IMR-90 (cell line): ENCODE measurements at regions not wholly inside any gene's neighbourhood (a gene's known extent, or its start where the extent isn't known, plus 50 kb on each side); places are given as distances from the start of the nearest gene placed in this dataset.

Experiments used
- ATAC-seq: fragments of 200-7000 bp; cut with Tn5 transposase; 2 replicates; pipeline ENCODE4 v1.9.1; 2020; ENCODE audit warnings: low read depth, mild to moderate bottlenecking, moderate library complexity
- BruUV-seq: library from RNA; stranded (reverse); fragments of 400-500 nt; replicated peaks from 2 replicates; lab custom pipeline; 2021; lab: Mats Ljungman, UMichigan
- CTCF ChIA-PET: fragments of 300-600 bp; formaldehyde crosslinking; extraction: SDS; loops from one replicate; lab custom pipeline; 2021; ENCODE audit warnings: antibody characterized with exemption; lab: Yijun Ruan, JAX
- POLR2A ChIA-PET: fragments of 300-600 bp; sonication (Branson Sonifier 250); formaldehyde crosslinking; loops from one replicate; lab custom pipeline; 2022; ENCODE audit warnings: antibody characterized with exemption; ENCODE audit not compliant: unreplicated experiment; lab: Charles Lee
- DNase-seq: peaks from one replicate; pipeline ENCODE4 v3.0.0; 2013
- H2AFZ ChIP-seq: replicated peaks from 2 replicates; pipeline ENCODE3; 2013; ENCODE audit warnings: low read length, mild to moderate bottlenecking; ENCODE audit not compliant: poor library complexity
- H2AK5ac ChIP-seq: 2 replicates; pipeline ENCODE4 v1.6.1; 2013; ENCODE audit warnings: low read depth, low read length, inconsistent platforms
- H2AK9ac ChIP-seq: replicated peaks from 2 replicates; pipeline ENCODE3; 2013; ENCODE audit warnings: mild to moderate bottlenecking, low read depth, low read length, moderate library complexity; ENCODE audit not compliant: poor library complexity
- H2BK120ac ChIP-seq: 2 replicates; pipeline ENCODE4 v1.6.1; 2013; ENCODE audit warnings: low read depth, low read length, inconsistent platforms
- H2BK15ac ChIP-seq: 3 replicates; pipeline ENCODE4 v1.6.1; 2013; ENCODE audit warnings: low read depth, low read length, inconsistent platforms
- H2BK20ac ChIP-seq: 2 replicates; pipeline ENCODE4 v1.6.1; 2013; ENCODE audit warnings: low read depth, mild to moderate bottlenecking, inconsistent platforms, low read length, moderate library complexity
- H2BK5ac ChIP-seq: 2 replicates; pipeline ENCODE4 v1.6.1; 2013; ENCODE audit warnings: mild to moderate bottlenecking, low read depth, low read length, inconsistent platforms; ENCODE audit not compliant: poor library complexity, severe bottlenecking
- H3K14ac ChIP-seq: replicated peaks from 2 replicates; pipeline ENCODE4 v1.6.1; 2013; ENCODE audit warnings: low read depth, low read length, inconsistent platforms
- H3K18ac ChIP-seq: 2 replicates; pipeline ENCODE4 v1.6.1; 2013; ENCODE audit warnings: low read depth, low read length, control low read depth
- H3K23ac ChIP-seq: 2 replicates; pipeline ENCODE4 v1.6.1; 2013; ENCODE audit warnings: low read depth, low read length, inconsistent platforms
- H3K27ac ChIP-seq: 2 replicates; pipeline ENCODE4 v1.5.1; 2013; ENCODE audit warnings: mild to moderate bottlenecking, control low read depth, low read length; ENCODE audit not compliant: insufficient read depth
- H3K27me3 ChIP-seq: 2 replicates; pipeline ENCODE4 v1.6.1; 2013; ENCODE audit warnings: low read length; ENCODE audit not compliant: control insufficient read depth, insufficient read depth
- H3K36me3 ChIP-seq: 2 replicates; pipeline ENCODE4 v1.6.1; 2013; ENCODE audit warnings: low read length, mixed read lengths; ENCODE audit not compliant: control insufficient read depth, insufficient read depth
- H3K4ac ChIP-seq: 2 replicates; pipeline ENCODE4 v1.6.1; 2013; ENCODE audit warnings: low read depth, low read length, inconsistent platforms
- H3K4me1 ChIP-seq: 2 replicates; pipeline ENCODE4 v1.6.1; 2013; ENCODE audit warnings: low read length, mixed read lengths; ENCODE audit not compliant: control insufficient read depth, insufficient read depth
- H3K4me2 ChIP-seq: 2 replicates; pipeline ENCODE4 v1.6.1; 2013; ENCODE audit warnings: low read depth, mild to moderate bottlenecking, control low read depth, low read length, moderate library complexity
- H3K4me3 ChIP-seq: 2 replicates; pipeline ENCODE4 v1.5.1; 2013; ENCODE audit warnings: low read depth, mild to moderate bottlenecking, control low read depth, low read length, moderate library complexity; ENCODE audit not compliant: insufficient read depth
- H3K56ac ChIP-seq: 2 replicates; pipeline ENCODE4 v1.6.1; 2013; ENCODE audit warnings: low read length, inconsistent platforms; ENCODE audit not compliant: insufficient read depth; ENCODE audit errors: extremely low read depth
- H3K79me1 ChIP-seq, 2 experiments: 2 replicates each; pipeline ENCODE4 v1.6.1; 2013; ENCODE audit warnings: low read length in 2 of 2, inconsistent platforms in 1 of 2, low read depth in 1 of 2
- H3K9ac ChIP-seq: 2 replicates; pipeline ENCODE4 v1.6.1; 2013; ENCODE audit warnings: low read depth, low read length, control low read depth
- H3K9me1 ChIP-seq: 2 replicates; pipeline ENCODE4 v1.6.1; 2013; ENCODE audit warnings: low read length, inconsistent platforms; ENCODE audit not compliant: insufficient read depth
- H3K9me3 ChIP-seq: 2 replicates; pipeline ENCODE4 v1.6.1; 2013; ENCODE audit warnings: low read length; ENCODE audit not compliant: control insufficient read depth, insufficient read depth
- H4K20me1 ChIP-seq: 2 replicates; pipeline ENCODE4 v1.6.1; 2013; ENCODE audit warnings: low read length, inconsistent platforms; ENCODE audit not compliant: insufficient read depth
- H4K5ac ChIP-seq: 2 replicates; pipeline ENCODE4 v1.6.1; 2013; ENCODE audit warnings: mild to moderate bottlenecking, low read depth, low read length, control low read depth
- H4K8ac ChIP-seq, 2 experiments: 2 replicates each; pipeline ENCODE4 v1.6.1; 2013; ENCODE audit warnings: low read depth in 2 of 2, low read length in 2 of 2, control low read depth in 1 of 2, inconsistent platforms in 1 of 2
- H4K91ac ChIP-seq: 2 replicates; pipeline ENCODE4 v1.6.1; 2013; ENCODE audit warnings: low read depth, low read length, inconsistent platforms; ENCODE audit not compliant: insufficient read depth
- BHLHE40 ChIP-seq: fragments of 150-350 bp; IDR thresholded peaks from 2 replicates; pipeline ENCODE4 v1.6.1; 2016; ENCODE audit warnings: mild to moderate bottlenecking, low read depth, low read length
- CEBPB ChIP-seq: IDR thresholded peaks from 2 replicates; pipeline ENCODE4 v1.6.1; 2012; ENCODE audit warnings: low read depth, low read length, improper control_type of control experiment
- CHD1 ChIP-seq: IDR thresholded peaks from 2 replicates; pipeline ENCODE4 v1.6.1; 2012; ENCODE audit warnings: low read depth, low read length, improper control_type of control experiment
- FOS ChIP-seq: fragments of 150-350 bp; IDR thresholded peaks from 2 replicates; pipeline ENCODE4 v1.6.1; 2016; ENCODE audit warnings: low read depth, low read length
- MAFK ChIP-seq: IDR thresholded peaks from 2 replicates; pipeline ENCODE4 v1.6.1; 2012; ENCODE audit warnings: low read depth, low read length, improper control_type of control experiment
- MXI1 ChIP-seq: IDR thresholded peaks from 2 replicates; pipeline ENCODE4 v1.6.1; 2012; ENCODE audit warnings: low read depth, mild to moderate bottlenecking, low read length, moderate library complexity, borderline replicate concordance
- NFE2L2 ChIP-seq: fragments of 150-350 bp; IDR thresholded peaks from 2 replicates; pipeline ENCODE4 v1.6.1; 2016; ENCODE audit warnings: low read depth, mild to moderate bottlenecking, low read length
- POLR2A ChIP-seq: IDR thresholded peaks from 2 replicates; pipeline ENCODE4 v1.6.1; 2012; ENCODE audit warnings: mild to moderate bottlenecking, low read depth, low read length
- RCOR1 ChIP-seq: IDR thresholded peaks from 2 replicates; pipeline ENCODE4 v1.6.1; 2012; ENCODE audit warnings: mild to moderate bottlenecking, low read length, improper control_type of control experiment; ENCODE audit not compliant: insufficient replicate concordance
- RFX5 ChIP-seq: IDR thresholded peaks from 2 replicates; pipeline ENCODE4 v1.8.0; 2012; ENCODE audit warnings: low read depth, mild to moderate bottlenecking, low read length, moderate library complexity
- WGBS, 2 experiments: methylation state at CpG; one replicate each; pipeline versions ENCODE4 v1.1.5 to v1.1.7; 2013; ENCODE audit warnings: missing lambda C conversion rate in 2 of 2; ENCODE audit not compliant: insufficient read length in 1 of 2; ENCODE audit errors: extremely low coverage in 2 of 2; 5-methylcytosine and 5-hydroxymethylcytosine counted together
- dilution Hi-C: fragments of 300-500 bp; cut with HindIII; formaldehyde crosslinking; loops from one replicate; pipeline ENCODE4 v1.14.3; 2018; ENCODE audit warnings: low sequenced_read_pairs; ENCODE audit not compliant: unreplicated experiment
- in situ Hi-C: fragments of 300-500 bp; cut with MboI; formaldehyde crosslinking; loops from 3 replicates; pipeline ENCODE4 v1.14.3; 2019; ENCODE audit warnings: low sequenced_read_pairs, inconsistent platforms, mixed read lengths
- intact Hi-C: fragments of 100-400 bp; cut with micrococcal nuclease; formaldehyde crosslinking; loops from 2 replicates; pipeline ENCODE4 v1.10.0; 2022
- TF ChIP-seq, protein P1 (sequence below): fragments of 150-350 bp; IDR thresholded peaks from 2 replicates; pipeline ENCODE4 v1.6.1; 2017; ENCODE audit warnings: mild to moderate bottlenecking, antibody characterized with exemption, low read length, low read depth
- TF ChIP-seq, protein P2 (sequence below): fragments of 150-350 bp; IDR thresholded peaks from 2 replicates; pipeline ENCODE4 v1.6.1; 2016; ENCODE audit warnings: low read depth, mild to moderate bottlenecking, low read length, moderate library complexity, borderline replicate concordance
- TF ChIP-seq, protein P3 (sequence below): conservative IDR thresholded peaks from 2 replicates; pipeline ENCODE4 v1.5.1; 2012; ENCODE audit warnings: mild to moderate bottlenecking, low read depth, low read length, improper control_type of control experiment

DNA sequence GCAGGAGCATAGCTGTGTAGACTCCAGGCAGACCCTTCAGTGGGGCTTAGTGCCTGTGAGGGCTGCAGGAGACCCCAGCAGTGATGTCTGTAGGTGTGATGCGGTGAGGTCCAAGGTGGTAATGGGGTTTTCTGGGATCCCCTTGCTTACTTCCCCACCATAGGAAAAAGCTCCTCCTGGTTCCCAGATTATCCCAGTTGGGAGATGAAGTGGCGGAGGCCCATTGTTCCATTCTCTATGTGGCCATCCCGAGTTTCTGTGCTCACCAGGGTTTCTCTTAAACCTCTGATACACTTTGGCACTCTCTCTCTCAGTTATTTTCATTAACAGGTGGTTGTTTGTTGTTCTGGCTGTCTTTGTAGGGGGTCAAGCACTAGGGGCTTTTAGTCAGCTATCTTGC lies 146.7 kb upstream of the IGF1R start:
- Histone ChIP-seq H4K8ac (no peak overlapping the region), H3K4ac (no peak overlapping the region), H2BK20ac (no peak overlapping the region), H3K9me1 (peaks cover 3% of the 10 kb centered on the region; the same call in 1 of the 2 replicates), H2AK5ac (no peak overlapping the region), H3K4me1 (peaks cover 18% of the 10 kb centered on the region; the same call in 1 of the 2 replicates), H2AFZ (no peak overlapping the region), H2AK9ac (no peak overlapping the region), H3K9me3 (peaks cover 4% of the 10 kb centered on the region; the same call in 1 of the 2 replicates), H2BK120ac (no peak overlapping the region), H4K91ac (no peak overlapping the region), H3K56ac (no peak overlapping the region), H3K27me3 (peaks cover 18% of the 10 kb centered on the region; the same call in 1 of the 2 replicates), H3K9ac (no peak overlapping the region), H3K36me3 (no peaks in the 10 kb centered on the region), H3K4me2 (no peak overlapping the region), H3K27ac (no peak overlapping the region), H2BK15ac (no peak overlapping the region), H2BK5ac (no peak overlapping the region), H4K5ac (no peak overlapping the region), H3K4me3 (no peak overlapping the region), H3K18ac (no peak overlapping the region), H4K20me1 (no peaks in the 10 kb centered on the region), H3K79me1 (no peaks in the 10 kb centered on the region), H3K23ac (no peak overlapping the region), H3K14ac (no peak overlapping the region)
- no CpG with 5 or more reads among the region's 3 CpGs for WGBS, 2 experiments
- dilution Hi-C loops: no loop called here
- ATAC-seq: no peak
- in situ Hi-C loops: no loop called here
- no peak for TF ChIP-seq MAFK
- TF ChIP-seq POLR2A: no peak
- no peak for TF ChIP-seq MXI1
- no peak for TF ChIP-seq CEBPB
- TF ChIP-seq, protein P1, sequence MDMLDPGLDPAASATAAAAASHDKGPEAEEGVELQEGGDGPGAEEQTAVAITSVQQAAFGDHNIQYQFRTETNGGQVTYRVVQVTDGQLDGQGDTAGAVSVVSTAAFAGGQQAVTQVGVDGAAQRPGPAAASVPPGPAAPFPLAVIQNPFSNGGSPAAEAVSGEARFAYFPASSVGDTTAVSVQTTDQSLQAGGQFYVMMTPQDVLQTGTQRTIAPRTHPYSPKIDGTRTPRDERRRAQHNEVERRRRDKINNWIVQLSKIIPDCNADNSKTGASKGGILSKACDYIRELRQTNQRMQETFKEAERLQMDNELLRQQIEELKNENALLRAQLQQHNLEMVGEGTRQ: no peak
- no peak for TF ChIP-seq BHLHE40
- no peak for TF ChIP-seq CHD1
- TF ChIP-seq, protein P2, sequence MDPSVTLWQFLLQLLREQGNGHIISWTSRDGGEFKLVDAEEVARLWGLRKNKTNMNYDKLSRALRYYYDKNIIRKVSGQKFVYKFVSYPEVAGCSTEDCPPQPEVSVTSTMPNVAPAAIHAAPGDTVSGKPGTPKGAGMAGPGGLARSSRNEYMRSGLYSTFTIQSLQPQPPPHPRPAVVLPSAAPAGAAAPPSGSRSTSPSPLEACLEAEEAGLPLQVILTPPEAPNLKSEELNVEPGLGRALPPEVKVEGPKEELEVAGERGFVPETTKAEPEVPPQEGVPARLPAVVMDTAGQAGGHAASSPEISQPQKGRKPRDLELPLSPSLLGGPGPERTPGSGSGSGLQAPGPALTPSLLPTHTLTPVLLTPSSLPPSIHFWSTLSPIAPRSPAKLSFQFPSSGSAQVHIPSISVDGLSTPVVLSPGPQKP: no peak
- no peak for TF ChIP-seq NFE2L2
- TF ChIP-seq FOS: no peak
- TF ChIP-seq RFX5: no peak
- TF ChIP-seq, protein P3, sequence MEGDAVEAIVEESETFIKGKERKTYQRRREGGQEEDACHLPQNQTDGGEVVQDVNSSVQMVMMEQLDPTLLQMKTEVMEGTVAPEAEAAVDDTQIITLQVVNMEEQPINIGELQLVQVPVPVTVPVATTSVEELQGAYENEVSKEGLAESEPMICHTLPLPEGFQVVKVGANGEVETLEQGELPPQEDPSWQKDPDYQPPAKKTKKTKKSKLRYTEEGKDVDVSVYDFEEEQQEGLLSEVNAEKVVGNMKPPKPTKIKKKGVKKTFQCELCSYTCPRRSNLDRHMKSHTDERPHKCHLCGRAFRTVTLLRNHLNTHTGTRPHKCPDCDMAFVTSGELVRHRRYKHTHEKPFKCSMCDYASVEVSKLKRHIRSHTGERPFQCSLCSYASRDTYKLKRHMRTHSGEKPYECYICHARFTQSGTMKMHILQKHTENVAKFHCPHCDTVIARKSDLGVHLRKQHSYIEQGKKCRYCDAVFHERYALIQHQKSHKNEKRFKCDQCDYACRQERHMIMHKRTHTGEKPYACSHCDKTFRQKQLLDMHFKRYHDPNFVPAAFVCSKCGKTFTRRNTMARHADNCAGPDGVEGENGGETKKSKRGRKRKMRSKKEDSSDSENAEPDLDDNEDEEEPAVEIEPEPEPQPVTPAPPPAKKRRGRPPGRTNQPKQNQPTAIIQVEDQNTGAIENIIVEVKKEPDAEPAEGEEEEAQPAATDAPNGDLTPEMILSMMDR: no peak
- no peak for TF ChIP-seq RCOR1
- no peak for DNase-seq
- CTCF ChIA-PET: no interaction called here
- intact Hi-C loops: no loop called here
- POLR2A ChIA-PET: interaction anchor here (0.6 kb wide), 1 partner anchor 413 kb away, joined by 3 read pairs; no protein-coding TSS in a partner anchor
- BruUV-seq: no TSS peak
